Skin epidermis (tissue), 12 donors: ENCODE measurements at regions not wholly inside any gene's neighbourhood (a gene's known extent, or its start where the extent isn't known, plus 50 kb on each side); places are given as distances from the start of the nearest gene placed in this dataset.

Source experiments
- H3K27ac ChIP-seq, 21 experiments: fragments of 200-600 bp; sonication (generic) in 11 of 21; one replicate each; pipeline ENCODE4 v1.5.0; 2020; ENCODE audit warnings: mild to moderate bottlenecking in 3 of 21, inconsistent platforms in 2 of 21, moderate library complexity in 2 of 21
- H3K4me3 ChIP-seq, 7 experiments: fragments of 200-600 bp; sonication (generic) in 2 of 7; one replicate each; pipeline ENCODE4 v1.5.0; 2020; ENCODE audit warnings: inconsistent platforms in 2 of 7, mild to moderate bottlenecking in 2 of 7, moderate library complexity in 1 of 7

DNA sequence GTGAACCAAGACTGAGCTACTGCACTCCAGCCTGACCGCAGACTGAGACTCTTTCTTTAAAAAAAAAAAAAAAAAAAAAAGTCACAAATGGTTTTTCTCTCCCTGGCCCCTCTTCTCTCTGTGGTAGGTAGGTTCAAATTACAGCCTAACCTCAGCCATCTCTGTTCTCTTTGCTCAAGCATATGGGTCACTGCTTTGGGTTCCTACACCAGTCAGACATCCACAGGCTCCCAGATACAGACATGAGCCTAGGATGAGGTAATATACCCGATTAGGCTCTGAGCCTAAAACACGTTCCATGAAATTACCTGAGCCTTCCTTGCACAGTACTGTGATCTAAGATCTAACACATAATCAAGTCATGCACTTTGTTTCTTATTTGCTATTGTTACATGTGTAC, 90.5 kb upstream of the JAK1 start:
- H3K27ac ChIP-seq, result no peak overlapping the region
- H3K4me3 ChIP-seq, result no peak overlapping the region

DNA sequence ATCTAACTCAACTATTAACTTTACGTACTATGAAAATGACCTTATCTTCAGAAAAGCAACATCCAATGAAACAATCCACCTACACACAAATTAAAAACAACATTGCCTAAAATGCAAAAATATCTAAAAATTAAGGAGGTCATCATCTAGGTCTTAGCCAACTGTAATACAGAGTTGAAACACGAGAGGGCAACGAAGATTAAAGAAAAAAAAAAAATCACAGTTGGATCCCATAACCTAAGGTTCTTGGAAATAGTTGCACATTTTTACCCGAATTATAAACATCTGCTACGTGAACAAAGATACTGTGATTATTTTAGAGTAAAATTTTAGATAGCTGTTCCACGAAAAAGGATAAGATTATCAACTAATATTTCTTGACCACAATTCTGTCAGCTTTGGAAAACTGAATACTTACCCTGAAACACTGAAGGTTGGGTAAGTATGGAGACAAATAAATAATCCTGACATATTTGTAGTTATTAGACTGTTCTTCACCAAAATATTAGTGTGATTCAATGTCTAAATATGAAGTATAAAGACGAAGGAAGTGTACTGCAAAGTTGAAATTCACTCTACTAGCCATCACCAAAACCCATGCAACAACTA, 88.0 kb upstream of the AK4 start:
- no peak overlapping the region for H3K27ac ChIP-seq
- no peak overlapping the region for H3K4me3 ChIP-seq

DNA sequence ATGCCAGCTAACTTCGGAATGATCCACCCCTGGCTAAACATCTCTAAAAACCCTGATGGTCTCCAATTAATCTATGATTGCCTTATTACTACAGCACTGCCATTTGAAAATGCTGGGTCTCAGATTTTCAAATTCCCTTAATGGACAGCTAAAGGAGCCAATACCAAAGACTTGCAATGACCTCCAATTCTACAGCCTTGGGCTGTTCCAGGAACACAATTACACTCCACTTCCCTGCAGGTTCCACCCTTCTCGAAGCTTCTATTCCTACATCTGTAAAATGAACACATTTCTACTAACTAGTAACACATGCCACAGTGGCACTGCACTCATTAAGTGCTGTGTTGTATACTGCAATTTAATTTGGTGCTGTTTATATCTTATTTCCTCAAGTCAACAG, 85.7 kb upstream of the AK4 start:
- peak overlapping the region in 1 of 21 experiments; percentile 34 for H3K27ac ChIP-seq
- no peak overlapping the region for H3K4me3 ChIP-seq

DNA sequence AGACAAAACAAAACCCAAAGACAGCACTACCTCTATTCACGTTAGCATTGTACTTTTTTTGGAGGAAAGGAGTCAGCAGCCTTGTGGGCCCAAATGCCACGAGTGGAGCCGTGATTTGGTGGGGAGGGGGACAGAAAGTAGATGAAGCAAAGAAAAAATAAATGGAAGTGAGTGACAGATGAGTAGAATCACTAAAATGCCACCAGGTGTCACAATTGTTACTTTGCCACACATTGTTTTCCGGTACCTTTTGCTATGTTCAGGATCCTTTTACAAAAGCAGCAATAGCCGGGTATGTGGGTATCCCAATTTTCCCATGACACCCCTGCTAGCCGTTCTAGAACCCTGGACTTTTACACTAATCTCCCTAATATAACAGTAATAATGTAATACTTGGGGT, 85.0 kb upstream of the AK4 start:
- Histone ChIP-seq H3K27ac (peak overlapping the region in 2 of 21 experiments; percentile 20 to 34), H3K4me3 (no peak overlapping the region)

DNA sequence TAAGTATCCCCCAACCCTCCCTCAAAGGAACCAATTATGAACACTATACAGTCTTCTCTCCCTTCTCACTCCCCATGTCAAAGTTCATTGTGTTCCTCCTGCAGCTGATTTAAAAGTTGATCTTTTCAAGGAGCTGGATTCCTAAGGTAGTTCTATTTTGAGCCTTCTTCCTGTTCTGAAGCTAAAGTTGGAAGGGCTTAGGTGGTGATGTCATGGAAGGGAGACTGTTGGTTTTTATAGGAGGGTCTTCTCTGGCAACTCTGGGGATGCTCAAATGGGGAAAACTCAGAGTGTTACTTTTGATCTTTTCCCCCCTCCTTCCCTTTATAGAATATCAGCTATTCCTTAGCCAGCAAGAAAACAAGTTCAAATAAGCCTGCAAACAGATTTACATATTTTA, 83.0 kb upstream of the AK4 start:
- Histone ChIP-seq H3K27ac (peak overlapping the region in 10 of 21 experiments; percentile 92 to 100 (median 98)), H3K4me3 (peak overlapping the region in 1 of 7 experiments; percentile 93)

DNA sequence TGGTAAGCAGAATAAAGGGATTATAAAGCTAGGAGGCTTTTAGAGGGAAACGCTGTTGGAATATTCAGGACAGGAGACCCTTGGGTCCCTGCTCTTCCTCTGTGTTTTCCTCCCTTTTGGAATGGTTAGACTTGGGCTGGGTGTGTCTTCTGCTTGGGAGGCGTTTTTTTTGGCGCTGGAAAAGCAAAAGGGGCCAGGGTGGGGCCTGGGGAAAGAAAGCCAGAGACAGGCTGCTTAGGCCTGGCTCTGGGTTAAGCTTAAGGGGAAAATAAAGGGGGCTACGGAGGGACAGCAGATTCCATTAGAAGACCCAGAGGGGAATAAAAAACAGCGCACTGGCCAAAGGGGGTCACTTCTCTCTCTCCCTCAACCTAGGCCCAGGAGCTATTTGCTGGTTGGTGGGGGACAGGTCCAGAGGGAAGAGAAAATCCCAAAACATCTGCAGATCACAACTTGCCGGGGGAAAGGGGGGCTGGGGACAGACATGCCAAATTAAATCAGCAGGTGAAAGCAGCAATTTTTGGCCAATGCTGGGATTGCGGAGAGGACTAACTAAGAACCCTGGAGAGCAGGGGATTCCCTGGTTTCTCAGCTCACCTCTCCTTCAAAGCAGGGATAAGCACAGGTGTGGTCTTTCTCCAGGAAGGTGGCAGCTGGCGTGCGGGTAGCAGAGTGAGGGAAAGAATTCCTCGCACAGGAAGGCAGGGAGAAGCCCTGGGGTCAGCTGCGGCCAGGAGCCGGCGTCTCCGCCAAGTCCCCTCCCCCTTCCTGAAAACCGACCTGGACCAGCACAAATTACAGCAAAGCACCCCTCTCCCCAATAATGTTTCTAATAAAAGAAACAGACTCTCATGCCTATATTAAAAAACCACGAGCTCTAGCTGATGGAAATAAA, 82.2 kb upstream of the AK4 start:
- H3K4me3 ChIP-seq, result peak overlapping the region; percentile 74 to 98 (median 92)
- peak overlapping the region in 20 of 21 experiments; percentile 88 to 100 (median 98) for H3K27ac ChIP-seq

DNA sequence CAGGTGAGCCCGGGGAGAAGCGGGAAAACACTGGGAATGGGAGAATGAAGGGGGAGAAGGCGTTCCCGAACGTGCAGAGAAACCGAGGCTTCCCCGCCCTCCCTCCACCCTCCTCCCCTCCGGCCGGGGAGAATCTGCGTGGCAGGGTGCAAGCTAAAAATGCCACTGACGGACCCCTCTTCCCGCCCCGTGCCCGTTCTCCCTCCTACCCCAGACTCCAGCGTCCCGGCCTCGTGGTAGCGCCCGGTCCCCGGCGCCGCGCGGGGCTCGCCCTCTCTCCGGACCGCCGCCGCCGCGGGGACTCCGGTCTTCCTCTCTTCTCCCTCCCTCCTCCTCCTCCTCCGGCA, 81.6 kb upstream of the AK4 start:
- Histone ChIP-seq H3K4me3 (peak overlapping the region; percentile 74 to 98 (median 92)), H3K27ac (peak overlapping the region; percentile 84 to 100 (median 97))

DNA sequence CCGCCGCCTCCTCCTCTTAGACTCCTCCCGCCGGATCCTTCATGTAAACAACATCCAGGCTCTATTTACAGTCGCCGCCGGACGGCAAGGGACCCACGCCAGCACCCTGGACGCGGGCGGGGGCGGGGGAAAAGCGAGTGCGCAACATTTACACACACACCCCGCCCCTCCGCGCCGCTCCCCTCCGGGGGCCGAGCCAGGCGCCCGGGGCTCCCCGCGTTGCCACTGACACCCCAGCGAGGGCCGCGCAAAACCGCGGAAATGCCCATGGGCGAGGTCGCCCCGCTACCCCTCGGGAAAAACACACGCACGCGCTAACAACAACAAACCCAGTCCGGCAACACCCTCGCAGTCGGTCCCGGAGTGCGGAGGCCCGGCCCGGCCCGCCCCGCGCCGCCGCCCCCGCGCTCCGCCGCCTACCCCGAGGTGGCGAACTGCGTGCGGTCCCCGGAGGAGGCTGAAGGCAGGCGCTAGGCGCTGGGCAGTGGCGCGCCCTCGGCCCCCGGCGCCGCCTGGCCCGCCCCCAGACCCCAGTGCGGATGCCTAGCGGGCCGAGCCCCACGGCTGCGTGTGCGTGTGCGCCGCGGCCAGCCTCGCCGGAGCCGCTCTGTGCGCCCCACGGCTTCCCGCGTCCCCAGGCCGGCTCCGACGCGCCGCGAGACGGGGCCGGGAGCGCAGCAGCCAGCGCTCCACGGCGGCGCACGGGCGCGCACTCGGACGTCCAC, 81.1 kb upstream of the AK4 start:
- Histone ChIP-seq H3K27ac (peak overlapping the region; percentile 84 to 100 (median 97)), H3K4me3 (peak overlapping the region; percentile 74 to 98 (median 92))

DNA sequence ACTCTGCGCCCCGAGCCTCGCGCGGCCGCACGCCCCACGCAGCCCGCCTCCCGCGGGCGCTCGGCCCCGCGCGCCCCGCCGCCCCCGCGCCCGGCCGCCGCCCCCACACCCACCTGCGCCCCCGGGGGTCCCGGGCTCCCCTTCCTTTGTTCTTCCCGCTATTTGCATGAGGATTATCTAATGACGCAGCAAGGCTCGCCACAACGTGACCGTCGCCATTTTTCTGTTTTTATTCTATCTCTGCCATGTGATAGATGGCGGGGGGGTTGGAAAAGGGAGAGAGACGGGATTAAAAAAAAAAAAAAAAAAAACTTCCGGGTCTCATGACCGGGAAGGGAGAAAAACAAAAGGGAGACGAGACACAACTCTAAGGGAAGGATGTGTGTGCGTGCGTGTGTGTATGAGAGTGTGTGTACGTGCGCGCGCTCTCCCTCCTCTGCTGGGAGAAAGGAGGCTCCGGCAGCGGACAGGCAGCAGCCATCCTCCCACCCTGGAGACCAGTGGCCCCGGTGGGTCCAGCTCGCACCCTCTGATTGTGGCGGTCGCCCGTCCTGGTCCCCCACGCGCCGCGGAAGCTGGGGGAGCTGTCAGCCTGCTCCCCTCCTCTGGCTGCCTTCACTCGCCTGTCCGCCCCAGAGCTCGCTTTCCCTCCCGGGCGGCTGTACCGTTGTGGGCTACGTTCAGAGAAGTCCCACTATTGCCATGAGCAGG, 80.4 kb upstream of the AK4 start:
- H3K27ac ChIP-seq, result peak overlapping the region; percentile 89 to 100 (median 98)
- peak overlapping the region; percentile 52 to 98 (median 84) for H3K4me3 ChIP-seq

DNA sequence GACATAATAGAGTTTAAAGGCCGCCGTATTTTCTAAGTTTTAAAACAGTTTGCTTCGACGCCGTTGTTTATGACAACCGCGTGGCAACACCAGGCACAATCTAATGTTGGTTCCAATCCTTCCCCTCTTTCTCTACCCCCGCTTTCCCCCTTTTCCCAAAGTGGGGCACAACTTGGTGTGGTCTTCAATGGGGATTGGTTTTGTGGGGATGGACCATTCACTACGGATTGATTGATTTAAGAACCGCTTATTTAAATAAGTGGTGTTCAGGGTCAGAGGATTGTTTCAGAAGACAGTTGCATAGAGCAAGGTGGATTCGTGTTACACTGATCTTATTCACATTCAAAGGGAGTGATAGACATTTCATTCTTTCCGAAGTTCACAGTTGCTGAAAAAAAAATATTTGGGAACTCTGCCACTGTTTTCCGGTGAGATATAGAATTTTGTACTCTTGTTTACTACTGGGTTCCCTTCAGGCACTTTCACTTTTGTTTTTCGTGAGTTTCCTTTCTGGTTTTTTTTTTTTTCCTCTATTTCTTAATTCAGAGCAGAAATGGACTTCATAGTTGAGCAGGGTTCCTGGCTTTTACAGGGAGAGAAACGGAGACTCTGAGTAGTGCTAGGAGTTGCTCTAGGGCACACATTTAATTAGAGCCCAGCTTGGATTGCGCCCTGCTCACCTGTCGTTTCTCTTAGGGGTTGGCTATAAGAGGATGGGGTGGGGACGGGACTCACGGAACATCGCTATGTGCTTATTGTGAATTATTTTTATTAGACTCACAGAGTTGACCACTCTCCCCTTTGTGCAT, 79.6 kb upstream of the AK4 start:
- Histone ChIP-seq H3K4me3 (peak overlapping the region; percentile 52 to 98 (median 84)), H3K27ac (peak overlapping the region; percentile 89 to 100 (median 98))

DNA sequence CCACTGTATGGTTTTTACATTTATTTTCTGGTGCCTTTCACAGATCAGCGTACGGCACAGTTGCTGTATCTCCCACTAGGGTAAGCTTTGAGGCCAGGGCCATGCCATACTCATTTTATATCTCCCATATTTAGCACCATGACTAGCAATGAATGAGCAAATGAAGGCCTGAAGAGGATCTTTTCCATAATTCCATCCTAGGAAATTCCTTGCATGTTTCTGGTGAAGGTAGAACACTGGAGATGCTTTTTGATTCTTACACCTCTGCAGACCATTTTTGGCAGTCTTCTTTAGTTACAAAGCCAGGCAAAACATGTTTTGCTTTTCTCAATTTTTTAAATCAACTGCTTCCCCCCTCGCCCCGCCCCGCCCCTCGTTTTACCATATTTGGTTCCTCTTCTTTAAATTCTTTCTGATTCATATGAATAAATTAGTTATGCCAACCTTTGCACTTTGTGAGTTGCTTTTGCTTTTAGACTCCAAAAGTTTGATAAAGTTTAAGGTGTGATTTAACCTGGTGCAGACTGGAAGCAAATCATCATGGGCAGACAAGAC, 78.9 kb upstream of the AK4 start:
- H3K4me3 ChIP-seq, result peak overlapping the region; percentile 52 to 98 (median 84)
- peak overlapping the region in 20 of 21 experiments; percentile 89 to 100 (median 98) for H3K27ac ChIP-seq

DNA sequence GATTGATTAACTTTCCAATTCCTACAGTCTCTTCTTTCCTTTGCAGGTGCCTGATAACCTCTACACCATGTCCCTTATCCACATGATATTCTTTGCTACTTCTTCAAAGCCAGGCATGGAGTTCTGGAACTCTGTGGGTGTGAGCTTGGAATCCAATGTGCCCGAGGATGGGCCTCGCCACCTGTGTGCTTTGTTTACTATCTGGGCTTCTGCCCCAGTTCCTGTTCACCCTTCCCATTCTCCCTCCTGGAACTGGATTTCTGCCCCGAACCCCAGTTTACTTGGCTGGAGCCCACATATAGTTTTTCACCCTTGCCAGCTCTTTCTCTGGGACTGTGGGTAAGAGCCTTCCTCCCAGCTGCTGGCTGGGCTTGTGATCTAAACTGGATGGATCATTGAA, 75.2 kb upstream of the AK4 start:
- no peak overlapping the region for H3K27ac ChIP-seq
- H3K4me3 ChIP-seq, result no peak overlapping the region

DNA sequence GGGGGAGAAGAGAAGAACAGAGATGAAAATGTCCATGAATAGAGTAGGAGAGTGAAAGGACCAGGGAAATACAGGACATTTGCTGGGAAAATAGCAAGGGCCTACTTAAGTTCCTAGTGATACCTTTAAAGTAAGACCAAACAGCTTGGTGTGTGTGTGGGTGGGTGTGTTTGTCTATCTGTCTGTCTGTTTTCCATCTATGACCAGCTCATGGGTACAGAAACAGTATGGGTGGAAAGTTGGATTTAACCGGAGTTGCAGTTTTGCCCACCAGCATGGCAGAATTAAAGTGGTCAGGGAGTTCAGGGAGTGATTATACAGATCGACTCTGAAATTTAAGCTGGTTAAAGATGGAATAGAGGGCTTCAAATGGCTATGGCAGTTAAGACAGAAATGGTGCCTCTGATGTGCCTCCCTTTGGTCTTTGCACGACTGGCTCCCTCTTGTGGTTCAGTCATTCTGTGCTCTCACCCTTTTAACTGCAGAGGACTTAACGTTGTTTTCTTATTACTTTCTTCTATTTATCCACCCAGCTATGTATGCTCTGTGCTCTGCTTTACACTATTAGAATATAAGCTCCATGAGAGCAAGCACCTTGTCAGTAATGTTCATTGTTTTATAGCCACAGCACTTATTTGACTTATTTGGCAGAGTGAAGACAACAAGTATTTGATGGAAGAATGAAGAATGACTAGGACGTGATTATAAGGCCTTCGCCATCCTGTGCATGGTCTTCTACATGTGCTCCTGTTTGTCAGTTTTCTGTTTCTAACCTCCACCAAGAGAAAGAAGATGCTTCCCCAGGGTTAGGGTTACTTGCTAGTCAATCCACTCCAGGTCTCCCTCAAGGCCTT, 72.7 kb upstream of the AK4 start:
- no peak overlapping the region for H3K27ac ChIP-seq
- H3K4me3 ChIP-seq, result no peak overlapping the region

DNA sequence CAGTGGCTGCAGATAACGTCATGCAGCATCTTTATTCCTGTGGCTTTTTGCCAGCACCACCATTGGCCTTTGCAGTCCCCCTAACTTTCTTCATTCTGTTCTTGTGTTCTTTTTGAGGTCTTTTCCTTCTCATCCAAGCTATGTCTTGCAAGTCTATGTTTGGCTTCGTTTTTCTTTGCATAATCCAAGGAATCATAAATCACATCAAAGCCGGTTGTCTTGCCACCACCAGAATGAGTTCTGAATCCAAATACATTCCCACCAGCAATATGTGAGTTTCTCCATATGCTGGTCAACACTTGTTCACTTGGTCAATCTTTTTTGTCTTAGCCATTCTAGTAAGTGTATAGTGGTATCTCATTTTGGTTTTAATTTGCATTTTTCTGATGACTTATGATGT, 70.6 kb upstream of the AK4 start:
- H3K4me3 ChIP-seq, result no peak overlapping the region
- no peak overlapping the region for H3K27ac ChIP-seq

DNA sequence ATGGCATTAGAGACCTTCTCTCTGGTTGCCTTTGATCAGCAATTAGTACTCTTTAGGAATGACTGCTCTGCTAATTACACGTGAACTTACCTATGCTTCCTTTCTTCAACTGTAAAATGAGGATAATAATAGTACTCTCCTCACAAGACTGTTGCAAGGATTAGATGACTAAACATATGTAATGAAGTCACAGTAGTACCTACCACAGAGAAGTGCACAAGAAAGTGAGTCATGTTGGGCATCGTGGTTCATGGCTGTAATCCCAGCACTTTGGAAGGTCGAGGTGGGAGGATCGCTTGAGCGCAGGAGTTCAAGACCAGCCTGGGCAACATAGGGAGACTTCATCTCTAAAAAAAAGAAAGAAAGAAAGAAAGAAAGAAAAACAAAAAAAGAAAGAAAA, 68.1 kb upstream of the AK4 start:
- Histone ChIP-seq H3K27ac (no peak overlapping the region), H3K4me3 (no peak overlapping the region)

DNA sequence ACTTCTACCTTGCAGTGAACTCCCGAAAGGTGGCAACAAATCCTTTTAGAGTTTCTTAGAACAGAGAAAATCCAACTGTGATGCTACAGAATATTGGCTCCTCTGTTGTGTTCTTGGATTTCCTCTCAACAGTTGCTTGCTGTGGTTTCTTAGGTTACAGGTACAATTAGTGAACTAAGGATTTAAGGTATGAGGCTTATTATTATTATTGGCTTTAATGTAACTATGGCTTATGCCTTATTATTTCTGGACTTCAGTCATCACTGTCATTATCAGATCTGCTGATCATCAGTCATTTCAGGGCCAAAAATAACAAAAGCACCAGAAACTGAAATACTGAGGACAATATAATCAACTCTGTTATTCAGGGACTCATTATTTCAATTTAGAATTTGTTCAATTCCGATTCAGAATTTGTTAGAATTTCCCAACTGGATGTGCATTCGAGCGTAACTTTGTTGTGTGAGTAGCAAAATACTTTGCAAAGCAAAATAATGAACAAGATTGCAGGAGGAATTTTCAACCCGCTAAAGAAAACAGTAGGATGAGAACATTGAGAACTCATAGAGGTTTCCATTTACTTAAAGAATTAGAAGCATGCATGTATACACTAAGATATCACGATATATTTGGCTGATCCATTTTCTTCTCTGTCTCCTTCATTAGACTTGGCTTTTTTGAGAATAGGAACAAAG, 65.5 kb upstream of the AK4 start:
- H3K27ac ChIP-seq, result no peak overlapping the region
- no peak overlapping the region for H3K4me3 ChIP-seq

DNA sequence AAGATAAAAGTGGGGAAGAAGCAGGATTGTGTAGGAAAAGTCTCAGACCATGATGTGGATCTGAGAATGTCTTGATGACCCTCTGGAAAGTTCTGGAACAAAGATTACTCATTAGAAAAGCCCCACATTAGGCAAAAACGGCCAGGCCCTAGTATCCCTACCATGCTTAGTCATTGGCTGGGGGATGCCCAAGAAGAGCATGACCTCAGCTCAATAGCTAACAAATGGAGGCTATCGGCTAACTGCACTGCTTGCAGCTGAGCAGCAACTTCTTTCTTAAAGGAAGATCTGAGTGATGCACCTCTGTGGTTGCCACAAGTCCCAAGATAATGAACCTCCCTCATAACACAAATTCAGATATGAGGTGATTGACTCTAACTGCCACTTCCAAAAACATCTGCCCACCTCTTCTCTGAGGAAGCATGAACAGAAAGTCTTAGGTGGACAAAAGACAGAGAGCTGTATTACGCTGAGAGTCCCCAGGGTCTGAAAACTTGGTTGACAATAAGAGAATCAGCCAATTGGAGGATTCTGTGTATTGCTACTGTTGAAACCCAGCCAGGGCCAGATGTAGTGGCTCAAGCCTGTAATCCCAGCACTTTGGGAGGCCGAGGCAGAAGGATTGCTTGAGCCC, 64.6 kb upstream of the AK4 start:
- H3K27ac ChIP-seq, result no peak overlapping the region
- no peak overlapping the region for H3K4me3 ChIP-seq
